ENCODE measurements at regions not wholly inside any gene's neighbourhood (a gene's known extent, or its start where the extent isn't known, plus 50 kb on each side); places are given as distances from the start of the nearest gene placed in this dataset.

DNA sequence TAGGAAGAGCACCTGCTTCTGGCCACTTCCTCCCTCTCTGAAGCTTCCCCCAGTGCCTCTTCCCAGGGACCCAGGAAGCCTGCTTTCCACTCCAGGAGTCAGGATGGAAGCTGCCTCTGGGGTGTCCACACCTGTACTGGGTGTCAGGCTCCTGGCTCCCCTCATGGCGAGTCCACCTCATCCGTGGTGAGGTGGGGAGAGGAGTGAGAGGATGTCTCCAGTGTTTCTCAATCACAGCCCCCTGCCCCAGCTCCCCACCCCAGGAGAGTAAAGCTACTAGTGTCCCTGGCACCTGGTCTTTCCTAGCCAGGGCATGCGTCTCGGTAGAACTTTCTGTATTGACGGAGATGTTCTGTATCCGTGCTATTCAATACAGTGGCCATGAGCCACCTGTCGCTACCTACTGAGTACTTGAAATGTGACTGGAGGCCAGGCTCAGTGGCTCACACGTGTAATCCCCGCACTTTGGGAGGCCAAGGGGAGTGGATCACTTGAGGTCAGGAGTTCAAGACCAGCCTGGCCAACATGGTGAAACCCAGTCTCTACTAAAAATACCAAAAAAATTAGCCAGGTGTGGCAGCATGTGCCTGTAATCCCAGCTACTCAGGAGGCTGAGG lies 171.2 kb upstream of the HAAO start:
- in situ Hi-C loops (cut with MboI; ENCODE audit: low sequenced_read_pairs), result no loop called here

DNA sequence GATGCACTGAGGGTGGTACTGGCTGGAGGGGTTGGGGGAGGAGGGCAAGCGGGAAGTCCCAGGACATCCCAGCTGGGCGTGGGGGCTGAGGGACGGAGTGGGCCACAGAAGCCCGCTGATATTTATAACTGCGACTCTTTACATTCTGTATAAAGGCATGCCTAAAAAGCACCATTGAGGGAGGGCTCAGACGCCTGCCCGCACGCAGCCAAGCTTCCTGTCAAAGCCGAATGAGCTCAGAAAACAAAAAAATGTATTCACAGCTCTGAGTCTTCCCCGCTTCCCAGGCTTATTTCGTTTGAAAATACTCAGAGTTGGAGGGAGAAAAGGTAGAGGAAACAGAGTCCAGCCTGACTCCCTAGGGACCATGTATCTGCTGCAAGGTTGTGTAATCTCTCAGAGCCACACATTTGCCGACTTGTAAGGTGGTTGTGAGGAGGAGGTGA lies 170.1 kb upstream of the HAAO start:
- in situ Hi-C loops (cut with MboI; ENCODE audit: low sequenced_read_pairs), result no loop called here

DNA sequence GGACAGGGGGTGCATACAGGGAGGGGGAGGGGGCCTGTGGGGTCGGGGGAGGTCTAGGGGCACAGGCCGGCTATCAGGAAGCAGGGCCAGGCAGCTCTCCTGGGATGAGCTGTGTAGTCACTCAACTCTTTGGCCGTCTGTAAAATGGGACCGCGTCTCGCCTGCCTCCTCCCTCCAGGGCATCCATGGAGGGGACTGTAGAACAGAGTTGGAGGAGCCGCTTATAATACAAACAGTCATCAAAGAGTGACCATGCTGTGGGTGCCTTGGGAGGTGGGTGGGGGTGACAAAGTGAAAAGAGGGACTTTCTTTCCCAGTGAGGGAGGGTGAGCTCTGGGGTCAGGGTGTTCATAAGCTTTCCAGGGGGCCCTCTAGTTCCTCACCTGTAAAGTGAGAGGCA lies 169.6 kb upstream of the HAAO start:
- in situ Hi-C loops (cut with MboI; ENCODE audit: low sequenced_read_pairs), result no loop called here

DNA sequence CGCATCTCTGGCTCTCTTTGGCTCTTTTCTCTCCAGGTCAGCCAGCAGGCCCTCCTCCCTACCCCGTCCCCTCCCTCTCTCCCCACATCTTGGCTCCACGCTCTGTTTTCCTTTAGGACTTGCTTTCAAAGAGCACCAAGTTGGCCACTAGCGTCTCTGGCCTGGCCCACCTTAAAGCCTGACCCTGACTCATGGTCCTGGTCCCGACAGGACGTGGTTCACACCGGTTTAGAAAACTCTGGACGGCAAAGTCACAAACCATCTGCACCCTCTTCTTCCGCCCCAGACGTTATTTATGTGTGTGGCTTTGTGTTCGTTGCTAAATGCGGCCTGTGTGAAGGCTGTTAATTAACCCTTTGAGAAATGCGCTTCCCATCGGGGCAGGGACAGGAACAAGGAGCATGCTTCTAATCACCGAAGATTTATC lies 169.0 kb upstream of the HAAO start:
- in situ Hi-C loops (cut with MboI; ENCODE audit: low sequenced_read_pairs), result no loop called here

DNA sequence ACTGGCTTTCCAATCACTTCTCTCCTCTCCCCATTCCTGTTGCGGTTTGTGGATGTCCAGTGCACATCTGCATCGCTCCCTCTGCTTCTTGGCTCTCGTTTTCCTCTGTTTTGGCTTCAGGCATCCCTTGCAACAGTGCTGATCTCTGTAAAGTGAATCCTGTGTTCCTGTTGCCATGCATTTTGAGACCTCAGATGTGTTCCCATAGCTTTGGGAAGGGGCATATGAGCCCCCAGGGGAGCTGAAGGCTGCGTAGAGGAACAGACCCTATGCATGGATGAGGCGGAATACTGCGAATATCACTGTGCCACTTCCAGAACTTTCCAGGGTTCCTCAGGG lies 168.4 kb upstream of the HAAO start:
- in situ Hi-C loops (cut with MboI; ENCODE audit: low sequenced_read_pairs), result no loop called here

DNA sequence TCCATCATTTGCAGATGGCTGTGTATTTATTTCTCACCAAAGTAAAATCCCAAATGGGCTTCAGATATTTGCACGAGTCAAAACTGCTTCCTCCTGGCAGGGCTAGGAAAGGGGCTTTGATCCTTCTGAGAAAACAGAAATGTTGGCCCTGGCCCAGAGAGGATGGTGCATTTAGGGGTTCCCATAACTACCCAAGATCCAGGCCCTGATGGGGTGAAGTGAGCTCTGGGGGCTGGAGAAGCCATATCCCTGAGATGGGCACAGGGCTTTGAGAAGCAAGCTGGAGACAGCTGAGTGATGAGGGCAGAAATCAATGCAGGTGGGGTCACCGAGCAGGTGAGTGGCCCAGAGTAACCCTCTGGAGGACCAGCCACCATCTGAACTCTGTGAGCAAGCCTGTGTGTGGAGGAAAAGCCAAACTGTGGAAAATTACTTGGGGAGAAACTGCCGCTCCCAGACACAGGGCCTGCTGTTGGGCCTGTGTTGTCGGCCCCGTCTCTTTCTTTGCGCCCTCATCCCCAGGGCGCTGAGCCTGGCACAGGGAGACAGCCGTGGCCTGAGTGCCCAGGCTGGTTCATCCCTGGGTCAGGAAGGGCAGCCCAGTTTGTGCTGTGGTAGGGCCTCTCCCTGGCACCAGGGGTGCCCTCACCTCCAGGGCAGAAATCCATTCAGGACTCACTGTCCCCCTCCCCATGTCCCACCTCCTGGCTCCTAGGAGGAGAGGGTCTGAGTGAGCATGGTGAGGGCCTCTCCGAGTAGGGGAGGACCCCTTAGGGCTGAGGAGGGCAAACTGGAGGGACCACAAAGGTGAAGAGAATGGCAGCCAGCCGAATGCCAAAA lies 167.8 kb upstream of the HAAO start:
- in situ Hi-C loops (cut with MboI; ENCODE audit: low sequenced_read_pairs), result no loop called here

DNA sequence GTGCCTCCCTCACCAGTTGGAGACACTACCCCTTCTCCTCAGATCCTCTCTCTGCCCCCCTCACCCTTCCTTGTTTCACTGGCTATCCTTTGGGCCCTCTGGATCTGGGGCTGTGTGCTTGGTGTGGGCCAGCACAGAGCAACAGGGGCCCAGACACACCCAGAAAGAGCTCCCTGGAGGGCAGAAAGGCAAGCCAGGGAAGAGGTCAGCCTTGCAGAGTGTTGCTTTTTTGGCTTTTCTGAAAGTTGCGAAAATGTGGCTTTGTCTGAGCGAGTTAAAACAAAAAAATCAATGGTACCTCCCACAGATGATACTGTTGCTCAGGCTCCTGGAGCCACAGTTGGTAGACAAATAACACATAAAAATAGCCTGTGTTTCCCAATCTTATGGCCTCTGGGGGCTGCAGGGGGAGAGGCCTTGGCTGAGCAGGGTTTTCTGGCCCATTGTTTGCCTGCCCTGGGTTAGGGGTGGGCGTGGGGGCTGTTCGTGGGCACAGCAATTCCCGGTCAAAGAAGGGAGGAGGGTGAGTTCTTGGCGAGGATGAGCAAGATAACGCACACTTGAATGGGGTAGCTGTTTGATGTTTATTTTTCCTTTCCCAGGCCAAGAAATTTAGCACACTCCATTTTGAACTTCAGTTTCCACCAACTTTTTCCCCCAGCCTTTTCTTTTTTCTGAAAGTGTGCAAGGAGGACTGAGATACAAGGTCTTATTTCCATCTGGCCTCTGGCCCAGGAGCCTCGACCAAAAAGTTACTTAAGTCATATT lies 167.0 kb upstream of the HAAO start:
- in situ Hi-C loops (cut with MboI; ENCODE audit: low sequenced_read_pairs), result loop anchor here (10.0 kb wide), 1 partner anchor 525 kb away; no protein-coding TSS in a partner anchor

DNA sequence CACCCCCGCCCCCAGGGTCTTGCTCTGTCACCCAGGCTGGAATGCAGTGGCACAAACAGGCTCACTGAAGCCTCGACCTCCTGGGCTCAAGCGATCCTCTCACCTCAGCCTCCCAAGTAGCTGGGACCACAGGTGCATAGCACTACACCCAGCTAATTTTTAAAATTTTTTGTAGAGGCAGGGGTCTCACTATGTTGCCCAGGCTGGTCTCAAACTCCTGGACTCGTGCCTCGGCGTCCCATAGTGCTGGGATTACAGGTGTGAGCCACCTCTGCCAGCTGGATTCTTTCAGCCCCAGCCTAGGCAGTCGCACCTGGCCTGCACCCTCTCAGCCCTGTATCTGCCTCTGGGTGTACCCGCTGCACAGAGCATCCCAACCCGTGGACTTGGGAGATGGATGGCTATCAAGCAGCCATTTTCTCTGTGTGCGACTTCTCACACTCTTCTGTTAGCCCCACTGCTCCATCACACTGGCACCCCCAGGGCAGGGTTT lies 166.4 kb upstream of the HAAO start:
- in situ Hi-C loops (cut with MboI; ENCODE audit: low sequenced_read_pairs), result loop anchor here (10.0 kb wide), 1 partner anchor 526 kb away; no protein-coding TSS in a partner anchor

DNA sequence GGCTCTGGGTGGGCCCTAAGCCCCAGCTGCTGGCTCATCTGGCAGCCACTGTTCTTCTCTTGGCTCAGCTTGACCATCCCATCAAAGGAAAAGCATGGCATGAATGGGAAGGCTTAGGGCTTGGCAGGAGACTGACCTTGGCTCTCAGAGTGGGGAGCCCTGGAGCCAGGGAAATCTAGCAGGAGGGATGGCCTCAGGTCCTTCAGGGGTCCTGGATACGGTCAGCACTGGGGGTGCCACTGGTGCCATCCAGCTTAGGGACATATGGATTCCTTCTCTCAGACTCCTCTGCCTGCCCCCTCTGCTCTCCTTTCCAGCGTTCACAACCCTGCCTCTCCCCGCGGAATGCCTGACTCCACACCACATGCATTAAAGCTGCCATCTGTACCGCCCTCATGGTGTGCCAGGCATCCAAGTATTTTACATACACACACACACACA lies 165.5 kb upstream of the HAAO start:
- in situ Hi-C loops (cut with MboI; ENCODE audit: low sequenced_read_pairs), result loop anchor here (10.0 kb wide), 1 partner anchor 527 kb away; no protein-coding TSS in a partner anchor

DNA sequence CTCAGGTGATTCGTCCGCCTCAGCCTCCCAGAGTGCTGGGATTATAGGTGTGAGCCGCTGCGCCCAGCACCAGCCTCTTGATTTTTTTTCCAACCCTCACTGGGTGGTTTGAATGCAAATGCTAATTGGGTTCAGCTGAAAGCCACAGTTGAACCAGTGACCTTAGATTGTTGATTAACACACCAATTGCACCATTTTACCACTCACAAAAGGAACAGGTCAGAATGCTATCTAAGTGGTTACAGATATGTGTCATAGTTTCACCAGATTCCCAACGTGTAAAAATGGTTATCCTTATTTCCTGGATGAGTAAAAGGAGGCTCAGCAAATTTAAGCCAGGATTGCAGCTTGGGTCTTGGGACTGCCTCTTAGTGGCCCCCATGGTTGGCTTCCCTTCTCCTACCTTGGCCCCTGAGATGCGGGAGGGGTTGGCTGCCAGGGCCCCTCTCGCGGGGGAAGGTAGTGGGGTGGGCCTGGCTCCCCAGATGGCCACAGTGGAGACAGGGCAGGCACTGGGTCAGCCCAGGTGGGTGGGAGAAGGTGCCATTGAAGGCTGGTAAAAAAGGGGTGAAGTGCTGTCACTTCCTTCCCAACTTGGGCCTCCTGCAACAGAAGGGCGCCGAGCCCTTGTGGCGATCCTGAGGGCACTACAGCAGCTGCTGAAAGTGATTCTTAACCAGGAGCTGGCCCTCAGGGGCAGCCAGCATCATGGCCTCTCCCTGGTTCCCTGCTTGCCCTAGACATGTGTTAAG lies 164.9 kb upstream of the HAAO start:
- in situ Hi-C loops (cut with MboI; ENCODE audit: low sequenced_read_pairs), result loop anchor here (10.0 kb wide), 1 partner anchor 528 kb away; no protein-coding TSS in a partner anchor

DNA sequence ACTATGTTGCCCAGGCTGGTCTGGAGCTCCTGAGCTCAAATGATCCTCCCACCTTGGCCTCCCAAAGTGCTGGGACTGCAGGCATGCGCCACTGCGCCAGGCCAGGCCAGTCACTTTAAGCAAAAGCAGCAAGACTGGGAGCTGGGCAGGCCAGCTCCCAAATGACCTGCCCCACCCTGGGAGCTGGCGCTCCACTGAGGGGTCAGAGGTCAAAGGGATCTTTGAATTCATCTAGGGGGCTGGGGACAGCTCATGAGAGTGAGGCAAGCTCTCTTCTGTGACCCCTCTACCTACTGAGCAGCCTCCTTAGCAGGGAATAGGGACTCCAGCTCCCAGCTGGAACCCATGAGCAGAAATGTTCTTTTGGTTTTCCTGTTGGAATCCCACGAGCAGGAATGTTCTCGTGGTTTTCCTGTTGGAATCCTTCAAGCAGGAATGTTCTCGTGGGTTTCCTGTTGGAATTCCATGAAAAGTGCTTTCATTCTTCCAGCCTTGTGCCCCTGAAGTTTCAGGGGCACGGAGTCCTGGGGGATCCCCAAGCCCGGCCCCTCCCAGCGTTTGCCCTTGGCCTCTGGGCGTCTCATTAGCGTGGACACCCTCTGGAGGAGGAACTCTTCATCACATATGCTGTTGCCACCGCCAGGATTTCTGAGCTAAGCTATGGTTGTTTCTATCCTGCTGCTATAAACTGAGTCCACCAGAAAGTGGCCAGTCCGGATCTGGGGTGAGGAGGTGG lies 162.0 kb upstream of the HAAO start:
- in situ Hi-C loops (cut with MboI; ENCODE audit: low sequenced_read_pairs), result loop anchor here (10.0 kb wide), 1 partner anchor 530 kb away; no protein-coding TSS in a partner anchor

DNA sequence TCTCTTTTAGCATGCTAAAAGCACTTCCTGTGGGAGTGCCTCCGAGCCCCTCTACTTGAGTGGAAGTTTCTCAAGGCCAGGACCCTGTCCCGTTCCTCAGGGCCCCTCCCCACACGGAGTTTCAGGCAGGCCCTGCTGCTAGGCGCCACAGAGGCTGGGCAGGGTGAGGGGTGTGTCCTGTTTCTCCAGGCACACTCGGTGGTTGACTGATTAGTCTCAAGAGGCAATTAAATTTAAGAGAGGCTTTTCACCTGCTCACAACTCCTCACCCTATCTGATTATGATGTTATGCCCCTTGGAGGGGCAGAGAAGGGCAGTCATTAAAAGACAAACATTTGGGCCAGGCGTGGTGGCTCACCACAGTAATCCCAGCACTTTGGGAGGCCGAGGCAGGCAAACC lies 160.8 kb upstream of the HAAO start:
- in situ Hi-C loops (cut with MboI; ENCODE audit: low sequenced_read_pairs), result loop anchor here (10.0 kb wide), 1 partner anchor 532 kb away; no protein-coding TSS in a partner anchor

DNA sequence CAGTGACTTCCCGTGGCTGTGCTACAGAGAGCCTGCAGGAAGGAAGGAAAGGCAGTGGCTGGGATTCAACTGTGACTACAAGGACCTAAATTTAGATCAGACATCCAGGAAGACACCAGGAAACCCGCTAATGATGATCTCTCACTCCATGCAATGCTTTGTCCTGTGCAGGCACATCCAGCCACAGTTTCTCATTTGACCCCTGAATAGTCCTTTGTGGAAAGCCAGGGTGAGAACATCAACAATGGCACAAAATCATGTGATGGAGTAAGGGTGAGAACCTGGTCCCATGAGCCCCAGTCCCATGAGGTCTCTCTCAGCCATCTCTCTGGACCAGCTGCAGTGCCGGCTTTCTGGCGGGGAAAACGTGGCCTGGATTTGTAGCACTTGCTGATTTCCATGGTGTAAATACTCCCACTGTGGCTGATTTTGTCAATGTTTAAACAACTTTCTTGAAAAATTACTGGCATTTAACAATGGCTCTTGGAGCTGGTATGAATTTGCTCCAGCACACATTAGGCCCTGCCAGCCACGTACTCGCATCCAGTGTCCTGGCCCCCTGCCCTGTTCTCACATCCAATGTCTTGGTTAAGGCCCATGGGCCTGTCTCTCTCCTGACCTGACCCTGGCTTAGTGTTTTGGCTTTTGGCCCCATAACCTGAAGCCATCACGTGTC lies 159.0 kb upstream of the HAAO start:
- in situ Hi-C loops (cut with MboI; ENCODE audit: low sequenced_read_pairs), result loop anchor here (10.0 kb wide), 1 partner anchor 533 kb away; no protein-coding TSS in a partner anchor

DNA sequence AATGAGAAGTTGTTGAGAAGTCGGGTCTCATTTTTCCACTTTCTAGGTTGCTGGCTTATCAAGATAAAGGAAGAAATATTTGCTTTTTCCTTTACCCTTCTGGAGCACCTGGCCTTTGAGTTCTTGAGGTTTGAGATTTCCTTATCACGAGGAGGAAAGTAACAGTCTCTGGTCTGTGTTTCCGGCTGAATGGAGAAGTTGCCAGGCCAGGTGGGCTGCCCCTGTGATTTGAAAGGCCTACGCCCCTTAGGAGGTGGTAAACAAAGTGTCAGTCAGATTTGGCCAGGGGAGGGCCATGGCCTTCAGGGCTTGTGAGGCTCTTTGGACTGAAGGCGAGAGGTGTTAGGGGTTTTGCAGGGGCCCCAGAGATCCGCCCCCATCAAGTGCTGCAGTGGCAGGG lies 156.7 kb upstream of the HAAO start:
- in situ Hi-C loops (cut with MboI; ENCODE audit: low sequenced_read_pairs), result no loop called here

DNA sequence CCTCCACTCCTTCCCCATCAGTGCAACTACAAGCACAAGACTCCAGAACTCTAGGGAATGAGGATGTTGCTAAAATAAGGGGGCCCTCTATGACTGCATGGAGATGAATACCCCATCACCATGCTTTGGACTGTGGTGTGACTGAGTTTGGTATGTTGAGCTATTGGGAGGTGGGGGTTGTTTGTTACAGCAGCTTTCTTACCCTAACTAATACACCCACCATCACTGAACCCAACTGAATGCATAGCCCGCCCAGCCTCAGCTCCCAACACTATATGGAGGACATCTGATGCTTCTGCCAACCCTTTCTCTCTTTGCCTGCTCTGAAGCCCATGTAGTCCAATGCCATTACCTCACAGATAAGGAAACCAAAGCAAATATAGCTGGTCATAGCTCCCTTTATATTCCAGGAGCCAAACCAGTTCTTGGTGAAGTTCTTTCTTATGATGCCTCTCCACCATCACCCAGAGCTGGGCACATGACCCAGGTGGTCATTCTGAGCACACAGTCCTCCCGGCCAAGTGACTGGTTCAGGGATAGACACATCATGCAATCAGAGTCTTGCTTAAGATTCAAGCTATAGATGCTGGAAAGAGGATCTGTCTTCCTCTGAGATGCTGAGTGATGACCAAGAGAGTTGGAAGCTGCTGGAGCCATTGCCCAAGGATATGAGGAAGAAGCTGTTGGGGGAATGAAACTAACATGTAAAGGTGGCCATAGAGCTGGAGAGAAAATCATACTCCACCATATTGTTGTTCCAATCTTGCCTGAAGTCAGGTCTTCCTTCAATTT lies 155.6 kb upstream of the HAAO start:
- in situ Hi-C loops (cut with MboI; ENCODE audit: low sequenced_read_pairs), result no loop called here

DNA sequence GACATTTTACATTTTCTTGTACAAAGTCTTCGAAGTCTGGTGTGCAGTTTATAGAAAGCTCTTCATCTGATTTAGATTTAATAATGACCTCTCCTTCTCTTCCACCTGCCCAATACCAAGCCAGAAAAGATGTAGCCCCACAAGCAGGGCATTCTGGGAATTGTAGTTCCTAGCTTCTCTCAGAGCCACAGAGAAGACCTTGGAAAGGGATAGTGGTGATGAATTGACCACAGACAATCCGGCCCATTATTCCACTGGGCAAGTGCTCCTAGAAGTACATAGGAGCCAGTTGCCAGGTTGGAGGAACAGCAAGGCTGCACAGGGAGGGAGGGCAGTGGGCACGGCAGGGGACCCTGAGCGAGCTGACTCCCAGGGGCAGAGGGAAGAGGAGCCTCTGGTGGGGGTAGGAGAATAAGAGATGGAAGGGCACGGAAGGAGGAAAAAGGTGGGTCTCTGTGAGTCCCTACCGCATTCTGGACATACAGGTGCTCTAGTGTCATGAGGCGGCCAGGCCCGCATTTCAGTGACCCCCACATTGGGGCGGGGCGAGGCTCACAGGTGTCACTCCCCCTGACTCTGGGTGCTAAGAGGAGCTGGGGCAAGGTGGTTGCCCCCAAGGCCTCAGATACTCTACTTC lies 152.5 kb upstream of the HAAO start:
- in situ Hi-C loops (cut with MboI; ENCODE audit: low sequenced_read_pairs), result no loop called here

DNA sequence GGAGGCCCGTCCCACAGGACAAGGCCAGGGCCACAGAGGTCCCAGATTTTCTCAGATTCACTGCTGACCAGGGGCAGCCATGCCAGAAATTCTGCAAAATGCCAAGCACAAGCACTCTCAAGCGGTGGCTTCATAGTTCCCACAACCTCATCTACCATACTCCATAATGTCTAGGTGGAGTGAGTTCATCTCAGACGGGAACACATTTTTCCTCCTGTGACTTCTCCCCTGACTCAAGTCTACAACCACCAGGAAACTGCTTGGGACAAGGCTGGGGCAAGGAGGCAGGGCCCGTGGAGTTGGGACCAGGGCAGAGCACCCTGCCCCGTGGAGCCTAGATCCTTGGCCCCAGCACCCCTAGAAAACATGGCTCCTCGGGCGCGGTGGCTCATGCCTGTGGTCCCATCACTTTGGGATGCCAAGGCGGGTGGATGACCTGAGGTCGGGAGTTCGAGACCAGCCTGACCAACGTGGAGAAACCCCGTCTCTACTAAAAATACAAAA lies 150.7 kb upstream of the HAAO start:
- in situ Hi-C loops (cut with MboI; ENCODE audit: low sequenced_read_pairs), result no loop called here
